Osteoblast (primary cell): ENCODE measurements at regions not wholly inside any gene's neighbourhood (a gene's known extent, or its start where the extent isn't known, plus 50 kb on each side); places are given as distances from the start of the nearest gene placed in this dataset.
"Not testable (repeated sequence)": the region's sequence is repeated elsewhere in the genome, so short reads cannot be mapped to it uniquely, and the experiment has no call there.

Experiments
- DNase-seq: peaks from one replicate; pipeline ENCODE4 v3.0.0; 2011; ENCODE audit warnings: low spot score, mixed read lengths; ENCODE audit not compliant: insufficient read length; ENCODE audit errors: missing footprints
- H2AFZ ChIP-seq: 2 replicates; pipeline ENCODE4 v1.6.0; 2011; ENCODE audit warnings: mild to moderate bottlenecking, low read length
- H3K27ac ChIP-seq: 2 replicates; pipeline ENCODE4 v1.5.1; 2011; ENCODE audit warnings: mild to moderate bottlenecking, low read depth, low read length, moderate library complexity
- H3K27me3 ChIP-seq: 2 replicates; pipeline ENCODE4 v1.6.0; 2012; ENCODE audit warnings: mild to moderate bottlenecking, control low read depth, inconsistent platforms, low read length, moderate library complexity; ENCODE audit not compliant: insufficient read depth
- H3K36me3 ChIP-seq: 2 replicates; pipeline ENCODE4 v1.5.1; 2011; ENCODE audit warnings: mild to moderate bottlenecking, low read length, control low read depth, moderate library complexity; ENCODE audit not compliant: insufficient read depth
- H3K4me1 ChIP-seq: 2 replicates; pipeline ENCODE4 v1.5.1; 2011; ENCODE audit warnings: mild to moderate bottlenecking, low read length, control low read depth, moderate library complexity; ENCODE audit not compliant: insufficient read depth
- H3K4me2 ChIP-seq: 2 replicates; pipeline ENCODE4 v1.6.0; 2011; ENCODE audit warnings: mild to moderate bottlenecking, low read length; ENCODE audit not compliant: insufficient read depth
- H3K4me3 ChIP-seq: fragments of 200-600 bp; sonication (generic); 3 replicates; pipeline ENCODE4 v1.5.1; 2012; ENCODE audit warnings: mild to moderate bottlenecking, low read length, inconsistent platforms; ENCODE audit not compliant: insufficient read depth
- H3K79me2 ChIP-seq: 2 replicates; pipeline ENCODE4 v1.6.0; 2012; ENCODE audit warnings: mild to moderate bottlenecking, low read length, control low read depth, inconsistent platforms; ENCODE audit not compliant: insufficient read depth
- H3K9me3 ChIP-seq: 2 replicates; pipeline ENCODE4 v1.5.1; 2011; ENCODE audit warnings: low read depth, low read length, control low read depth
- H4K20me1 ChIP-seq: 2 replicates; pipeline ENCODE4 v1.6.0; 2012; ENCODE audit warnings: mild to moderate bottlenecking, low read length, control low read depth; ENCODE audit not compliant: insufficient read depth

GRCh38 chr10:38402442-38403346, 308.6 kb downstream of the ZNF37A start:
- Histone ChIP-seq H2AFZ (peak overlapping the region; percentile 89), H3K4me2 (peak overlapping the region; percentile 84), H3K4me3 (peak overlapping the region; percentile 85), H3K27ac (peak overlapping the region; percentile 82)
- peak; percentile 97 for DNase-seq
- H3K27me3 ChIP-seq, H3K36me3 ChIP-seq, H4K20me1 ChIP-seq, H3K9me3 ChIP-seq, H3K4me1 ChIP-seq, H3K79me2 ChIP-seq: not testable (repeated sequence)

GRCh38 chr10:38403347-38404117, 309.4 kb downstream of the ZNF37A start:
- Histone ChIP-seq H3K27ac (peak overlapping the region; percentile 82), H2AFZ (peak overlapping the region; percentile 89), H3K4me2 (peak overlapping the region; percentile 78), H3K4me3 (peak overlapping the region; percentile 71)
- H3K79me2 ChIP-seq, H4K20me1 ChIP-seq, H3K27me3 ChIP-seq, H3K4me1 ChIP-seq, H3K36me3 ChIP-seq, DNase-seq, H3K9me3 ChIP-seq: not testable (repeated sequence)

- not testable (repeated sequence) for DNase-seq, H3K27me3 ChIP-seq, H3K9me3 ChIP-seq, H3K79me2 ChIP-seq, H3K4me2 ChIP-seq, H3K36me3 ChIP-seq, H3K4me3 ChIP-seq, H2AFZ ChIP-seq, H3K27ac ChIP-seq, H4K20me1 ChIP-seq, H3K4me1 ChIP-seq
These were observed 329.5 kb downstream of the ZNF37A start for GRCh38 chr10:38423634-38424033.

- H3K27me3 ChIP-seq, H3K36me3 ChIP-seq, H3K27ac ChIP-seq, H3K4me2 ChIP-seq, H3K4me3 ChIP-seq, H2AFZ ChIP-seq, H4K20me1 ChIP-seq, H3K79me2 ChIP-seq, H3K9me3 ChIP-seq, H3K4me1 ChIP-seq, DNase-seq: not testable (repeated sequence)
These were observed 336.1 kb downstream of the ZNF37A start for GRCh38 chr10:38430242-38430641.

GRCh38 chr10:38437359-38437758, 343.2 kb downstream of the ZNF37A start:
- H3K27me3 ChIP-seq, DNase-seq, H4K20me1 ChIP-seq, H3K36me3 ChIP-seq, H3K4me1 ChIP-seq, H3K4me3 ChIP-seq, H3K9me3 ChIP-seq, H3K4me2 ChIP-seq, H2AFZ ChIP-seq, H3K27ac ChIP-seq, H3K79me2 ChIP-seq: not testable (repeated sequence)

GRCh38 chr10:38448614-38449355, 354.6 kb downstream of the ZNF37A start:
- not testable (repeated sequence) for H2AFZ ChIP-seq, H3K27ac ChIP-seq, H3K9me3 ChIP-seq

GRCh38 chr10:38449618-38450017, 355.5 kb downstream of the ZNF37A start:
- H3K27ac ChIP-seq, H3K27me3 ChIP-seq, H4K20me1 ChIP-seq, H3K79me2 ChIP-seq, H3K9me3 ChIP-seq, DNase-seq, H3K4me2 ChIP-seq, H3K4me3 ChIP-seq, H3K4me1 ChIP-seq, H3K36me3 ChIP-seq, H2AFZ ChIP-seq: not testable (repeated sequence)

More at GRCh38 chr10:38448614-38449355, 354.6 kb downstream of the ZNF37A start:
- H3K4me3 ChIP-seq, H3K79me2 ChIP-seq, H3K4me1 ChIP-seq, H3K27me3 ChIP-seq, H3K4me2 ChIP-seq, H4K20me1 ChIP-seq, H3K36me3 ChIP-seq: not testable (repeated sequence)
- peak; percentile 11 for DNase-seq

- DNase-seq, H3K79me2 ChIP-seq, H3K4me3 ChIP-seq, H3K27me3 ChIP-seq, H3K36me3 ChIP-seq, H2AFZ ChIP-seq, H3K4me1 ChIP-seq, H3K27ac ChIP-seq, H4K20me1 ChIP-seq, H3K9me3 ChIP-seq, H3K4me2 ChIP-seq: not testable (repeated sequence)
These were observed 356.4 kb downstream of the ZNF37A start for GRCh38 chr10:38450372-38451057.
